IPS-15b (cell line): ENCODE measurements at regions not wholly inside any gene's neighbourhood (a gene's known extent, or its start where the extent isn't known, plus 50 kb on each side); places are given as distances from the start of the nearest gene placed in this dataset.
"Not testable (repeated sequence)": the region's sequence is repeated elsewhere in the genome, so short reads cannot be mapped to it uniquely, and the experiment has no call there.

ENCODE experiments used
- H3K27me3 ChIP-seq: one replicate; pipeline ENCODE4 v1.6.1; 2013; ENCODE audit warnings: low read length; ENCODE audit not compliant: control insufficient read depth, insufficient read depth
- H3K36me3 ChIP-seq: one replicate; pipeline ENCODE4 v1.6.1; 2013; ENCODE audit warnings: low read length; ENCODE audit not compliant: control insufficient read depth, insufficient read depth
- H3K4me1 ChIP-seq: one replicate; pipeline ENCODE4 v1.6.1; 2013; ENCODE audit warnings: mild to moderate bottlenecking, low read length; ENCODE audit not compliant: control insufficient read depth, insufficient read depth
- H3K4me3 ChIP-seq: one replicate; pipeline ENCODE4 v1.5.1; 2013; ENCODE audit warnings: low read depth, low read length
- H3K9ac ChIP-seq: one replicate; pipeline ENCODE4 v1.6.1; 2013; ENCODE audit warnings: low read depth, mild to moderate bottlenecking, low read length
- H3K9me3 ChIP-seq: one replicate; pipeline ENCODE4 v1.6.1; 2013; ENCODE audit warnings: mild to moderate bottlenecking, low read length; ENCODE audit not compliant: control insufficient read depth, insufficient read depth

- Histone ChIP-seq H3K4me3 (no peak overlapping the region), H3K9me3 (no peaks in the 10 kb centered on the region), H3K9ac (no peak overlapping the region), H3K4me1 (no peaks in the 10 kb centered on the region), H3K27me3 (no peaks in the 10 kb centered on the region), H3K36me3 (no peaks in the 10 kb centered on the region)
Observed at GRCh38 chr4:174061026-174061425, 222.4 kb downstream of the FBXO8 start.

- Histone ChIP-seq H3K4me1 (no peaks in the 10 kb centered on the region), H3K9ac (no peak overlapping the region), H3K27me3 (no peaks in the 10 kb centered on the region), H3K4me3 (no peak overlapping the region), H3K36me3 (no peaks in the 10 kb centered on the region), H3K9me3 (no peaks in the 10 kb centered on the region)
Observed at GRCh38 chr4:174058846-174059245, 224.6 kb downstream of the FBXO8 start.

DNA sequence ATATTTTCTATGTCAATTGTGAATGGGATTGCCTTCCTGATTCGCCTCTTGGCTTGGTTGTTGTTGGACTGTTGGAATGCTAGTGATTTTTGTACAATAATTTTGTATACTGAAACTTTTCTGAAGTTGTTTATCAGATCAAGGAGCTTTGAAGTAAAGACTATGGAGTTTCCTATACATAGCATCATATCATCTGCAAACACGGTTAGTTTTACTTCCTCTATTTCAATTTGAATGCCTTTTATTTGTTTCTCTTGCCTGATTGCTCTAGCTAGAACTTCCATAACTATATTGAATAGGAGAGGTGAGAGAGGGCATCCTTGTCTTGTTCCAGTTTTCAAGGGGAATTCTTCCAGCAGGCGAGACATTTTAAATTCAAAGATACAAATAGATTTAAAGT lies 226.5 kb downstream of the FBXO8 start:
- H3K27me3 ChIP-seq, result no peaks in the 10 kb centered on the region
- H3K9ac ChIP-seq, result no peak overlapping the region

DNA sequence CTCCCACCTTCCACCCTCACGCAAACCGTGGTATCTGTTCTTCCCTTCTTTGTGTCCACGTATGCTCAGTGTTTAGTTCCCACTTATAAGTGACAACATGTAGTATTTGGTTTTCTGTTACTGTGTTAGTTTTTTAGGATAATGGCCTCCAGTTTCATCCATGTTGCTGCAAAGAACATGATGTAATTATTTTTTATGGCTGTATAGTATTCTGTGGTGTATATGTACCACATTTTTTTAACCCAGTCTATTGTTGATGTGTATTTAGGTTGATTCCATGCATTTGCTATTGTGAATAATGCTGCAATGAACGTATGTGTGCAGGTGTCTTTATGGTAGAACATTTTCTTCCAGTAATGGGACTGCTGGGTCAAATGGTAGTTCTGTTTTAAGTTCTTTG lies 228.1 kb downstream of the FBXO8 start:
- H3K36me3 ChIP-seq, result no peaks in the 10 kb centered on the region
- H3K9me3 ChIP-seq, result no peaks in the 10 kb centered on the region

More for the DNA sequence above, 226.5 kb downstream of the FBXO8 start:
- Histone ChIP-seq H3K36me3 (no peaks in the 10 kb centered on the region), H3K4me3 (no peak overlapping the region), H3K4me1 (no peaks in the 10 kb centered on the region), H3K9me3 (no peaks in the 10 kb centered on the region)

DNA sequence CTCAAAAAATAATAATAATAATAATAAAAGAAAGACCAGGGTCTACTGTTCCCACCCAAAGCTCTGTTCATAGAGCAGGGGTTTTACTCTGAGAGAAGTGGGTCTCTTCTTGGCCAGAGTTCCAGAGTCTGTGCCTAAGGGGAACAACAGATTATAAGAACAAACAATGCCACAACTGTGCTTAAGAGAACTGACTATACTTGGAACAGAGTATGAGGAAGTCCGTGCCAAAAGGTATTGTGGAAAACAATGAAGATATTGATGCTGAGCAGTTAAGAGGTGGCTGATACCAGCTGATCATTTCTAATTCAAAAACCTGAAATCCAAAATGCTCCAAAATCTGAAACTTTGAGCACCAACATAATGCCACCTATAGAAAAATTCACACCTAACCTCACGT lies 229.6 kb downstream of the FBXO8 start:
- Histone ChIP-seq H3K9me3 (no peaks in the 10 kb centered on the region), H3K4me3 (no peak overlapping the region), H3K27me3 (no peaks in the 10 kb centered on the region), H3K4me1 (no peaks in the 10 kb centered on the region), H3K36me3 (no peaks in the 10 kb centered on the region), H3K9ac (no peak overlapping the region)

More for the DNA sequence above, 228.1 kb downstream of the FBXO8 start:
- Histone ChIP-seq H3K4me1 (no peaks in the 10 kb centered on the region), H3K9ac (no peak overlapping the region), H3K27me3 (no peaks in the 10 kb centered on the region), H3K4me3 (no peak overlapping the region)

DNA sequence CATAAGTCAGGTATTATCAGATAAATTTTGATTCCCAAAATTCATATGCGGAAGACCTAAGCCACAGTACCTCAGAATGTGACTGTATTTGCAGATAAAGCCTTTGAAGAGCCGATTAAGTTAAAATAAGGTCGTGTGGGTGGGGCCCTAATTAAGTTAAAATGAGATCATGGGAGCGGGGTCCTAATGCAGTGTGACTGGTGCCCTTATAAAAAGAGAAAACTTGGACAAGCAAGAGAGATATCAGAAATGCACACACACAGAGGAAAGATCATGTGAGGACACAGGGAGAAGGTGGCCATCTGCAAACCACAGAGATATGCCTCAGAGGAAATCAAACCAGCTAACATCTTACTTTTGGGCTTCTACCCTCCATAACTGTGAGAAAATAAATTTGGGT lies 236.1 kb downstream of the FBXO8 start:
- H3K4me1 ChIP-seq, result no peaks in the 10 kb centered on the region
- no peaks in the 10 kb centered on the region for H3K36me3 ChIP-seq
- no peak overlapping the region for H3K9ac ChIP-seq
- no peaks in the 10 kb centered on the region for H3K27me3 ChIP-seq
- no peaks in the 10 kb centered on the region for H3K9me3 ChIP-seq
- H3K4me3 ChIP-seq, result no peak overlapping the region

GRCh38 chr4:174045829-174046228 lies 237.6 kb downstream of the FBXO8 start:
- H3K27me3 ChIP-seq, H3K4me1 ChIP-seq, H3K36me3 ChIP-seq, H3K9ac ChIP-seq, H3K4me3 ChIP-seq, H3K9me3 ChIP-seq: not testable (repeated sequence)

GRCh38 chr4:174045381-174045780 lies 238.1 kb downstream of the FBXO8 start:
- Histone ChIP-seq H3K4me1 (peaks cover 8% of the 10 kb centered on the region), H3K36me3 (no peaks in the 10 kb centered on the region), H3K4me3 (no peak overlapping the region), H3K9me3 (no peaks in the 10 kb centered on the region), H3K27me3 (no peaks in the 10 kb centered on the region), H3K9ac (no peak overlapping the region)

DNA sequence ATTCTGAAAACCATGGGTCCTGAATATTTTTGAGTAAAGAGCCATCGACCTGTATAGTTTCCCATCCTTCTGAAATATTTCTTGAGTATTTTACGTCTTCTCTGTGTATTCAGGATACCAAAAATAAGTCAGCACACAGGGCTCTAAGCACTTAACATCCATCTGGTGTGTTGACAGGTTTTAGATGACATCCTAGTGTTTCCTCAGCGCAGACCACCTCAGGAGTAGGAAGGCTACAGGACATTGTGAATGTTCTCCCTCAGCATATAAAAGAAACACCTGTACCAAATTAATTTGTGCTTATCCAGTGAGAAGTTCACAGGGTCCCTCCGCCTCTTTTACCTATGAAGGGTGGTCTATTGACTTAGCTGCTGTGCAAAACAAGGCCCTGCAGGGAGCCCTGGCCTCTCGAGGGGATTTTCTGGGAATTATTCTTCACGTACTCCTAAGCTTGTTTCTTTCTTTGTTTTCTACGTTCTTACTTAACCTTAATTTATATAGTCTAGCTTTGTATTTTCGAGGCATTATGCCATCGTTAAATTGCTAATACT lies 241.8 kb downstream of the FBXO8 start:
- Histone ChIP-seq H3K4me1 (peaks cover 8% of the 10 kb centered on the region), H3K4me3 (no peak overlapping the region), H3K9ac (no peak overlapping the region), H3K36me3 (no peaks in the 10 kb centered on the region), H3K27me3 (no peaks in the 10 kb centered on the region), H3K9me3 (no peaks in the 10 kb centered on the region)

DNA sequence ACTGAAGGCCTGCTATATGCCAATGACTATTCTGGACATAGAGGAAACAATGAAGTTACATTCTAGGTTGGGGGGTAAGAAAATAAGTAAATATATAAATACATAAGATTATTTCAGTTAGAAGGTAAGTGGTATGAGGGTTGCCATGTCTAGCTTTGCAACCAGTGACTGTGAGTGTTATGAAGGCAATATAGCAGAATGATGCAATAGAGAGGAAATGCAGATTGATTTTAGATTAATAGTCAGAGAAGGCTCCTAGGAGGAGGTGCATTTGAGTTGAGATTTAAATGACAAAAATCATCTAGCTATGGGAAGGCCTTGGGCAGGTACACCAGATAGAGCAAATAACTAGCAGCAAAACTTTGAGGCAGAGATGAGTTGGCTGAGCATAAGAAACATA lies 243.2 kb downstream of the FBXO8 start:
- Histone ChIP-seq H3K4me1 (peaks cover 8% of the 10 kb centered on the region), H3K27me3 (no peaks in the 10 kb centered on the region), H3K9ac (no peak overlapping the region), H3K36me3 (no peaks in the 10 kb centered on the region), H3K4me3 (no peak overlapping the region), H3K9me3 (no peaks in the 10 kb centered on the region)

DNA sequence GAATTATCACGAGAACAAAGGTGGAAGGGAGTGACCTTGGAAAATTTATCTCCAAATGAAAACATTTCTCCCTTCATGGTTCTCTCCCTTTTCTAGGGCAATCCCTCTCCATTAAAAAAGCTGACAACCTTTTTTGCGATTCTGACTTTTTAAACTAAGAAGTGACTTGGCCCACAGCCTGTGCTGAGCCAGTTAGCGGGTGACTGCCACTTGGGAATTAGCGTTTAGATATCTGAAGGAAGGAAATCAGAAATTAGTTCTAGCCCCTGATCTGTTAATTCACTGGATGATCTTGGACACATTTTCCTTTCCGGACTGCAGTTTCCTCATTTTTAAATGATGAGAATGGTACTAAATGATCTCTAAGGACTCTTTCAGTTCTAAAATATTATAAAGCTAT lies 245.0 kb downstream of the FBXO8 start:
- H3K4me3 ChIP-seq, result no peak overlapping the region
- no peak overlapping the region for H3K9ac ChIP-seq
- H3K36me3 ChIP-seq, result no peaks in the 10 kb centered on the region
- H3K9me3 ChIP-seq, result no peaks in the 10 kb centered on the region
- H3K27me3 ChIP-seq, result no peaks in the 10 kb centered on the region
- H3K4me1 ChIP-seq, result peaks cover 8% of the 10 kb centered on the region

- Histone ChIP-seq H3K4me1 (peaks cover 8% of the 10 kb centered on the region), H3K36me3 (no peaks in the 10 kb centered on the region), H3K9me3 (no peaks in the 10 kb centered on the region), H3K4me3 (no peak overlapping the region), H3K9ac (no peak overlapping the region), H3K27me3 (no peaks in the 10 kb centered on the region)
Observed at GRCh38 chr4:174037631-174038030, 245.8 kb downstream of the FBXO8 start.
